WTC11 (cell line): ENCODE measurements at regions not wholly inside any gene's neighbourhood (a gene's known extent, or its start where the extent isn't known, plus 50 kb on each side); places are given as distances from the start of the nearest gene placed in this dataset.

ENCODE experiments used
- ATAC-seq: fragments of 200-7000 bp; cut with Tn5 transposase; 2 replicates; pipeline ENCODE4 v1.10.0; 2021; ENCODE audit warnings: mild to moderate bottlenecking, moderate library complexity
- CTCF ChIA-PET: fragments of 300-600 bp; sonication (Branson Sonifier 250); formaldehyde crosslinking; loops from one replicate; lab custom pipeline; 2021; ENCODE audit warnings: antibody characterized with exemption; lab: Charles Lee
- POLR2A ChIA-PET: fragments of 350-600 bp; sonication (Branson Sonifier 250); formaldehyde crosslinking; loops from one replicate; lab custom pipeline; 2021; ENCODE audit warnings: antibody characterized with exemption; lab: Charles Lee
- DNase-seq: peaks from one replicate; pipeline ENCODE4 v3.0.0; 2021; ENCODE audit warnings: low spot score
- H3K27ac Mint-ChIP-seq: 2 replicates; pipeline ENCODE4 v1.8.0; 2021; ENCODE audit warnings: mixed read lengths
- H3K27me3 Mint-ChIP-seq: 2 replicates; pipeline ENCODE4 v1.8.0; 2021; ENCODE audit warnings: low read depth, mild to moderate bottlenecking, moderate library complexity, mixed read lengths
- H3K36me3 Mint-ChIP-seq: 2 replicates; pipeline ENCODE4 v1.8.0; 2021; ENCODE audit warnings: mixed read lengths
- H3K4me1 Mint-ChIP-seq: 2 replicates; pipeline ENCODE4 v1.8.0; 2022; ENCODE audit warnings: mixed read lengths
- H3K4me3 Mint-ChIP-seq: 2 replicates; pipeline ENCODE4 v1.8.0; 2021; ENCODE audit warnings: mild to moderate bottlenecking, moderate library complexity, mixed read lengths
- H3K9me3 Mint-ChIP-seq: 2 replicates; pipeline ENCODE4 v1.8.0; 2021; ENCODE audit warnings: mixed read lengths
- AR ChIP-seq: fragments of 250-450 bp; sonication (Bioruptor Pico); IDR thresholded peaks from 2 replicates; pipeline ENCODE4 v1.9.0; 2021; ENCODE audit warnings: mild to moderate bottlenecking
- ARID4B ChIP-seq: sonication (generic); formaldehyde crosslinking; IDR thresholded peaks from 2 replicates; pipeline ENCODE4 v1.8.0; 2023; ENCODE audit warnings: missing genetic modification reagents, mild to moderate bottlenecking, borderline replicate concordance
- ATF6 ChIP-seq: sonication (generic); formaldehyde crosslinking; IDR thresholded peaks from 2 replicates; pipeline ENCODE4 v1.8.1; 2023; ENCODE audit warnings: mild to moderate bottlenecking, missing genetic modification reagents
- CREB1 ChIP-seq: sonication (generic); formaldehyde crosslinking; IDR thresholded peaks from 2 replicates; pipeline ENCODE4 v1.8.0; 2023; ENCODE audit warnings: mild to moderate bottlenecking, missing genetic modification reagents
- CTCF ChIP-seq: fragments of 200-600 bp; IDR thresholded peaks from 2 replicates; pipeline ENCODE4 v1.8.0; 2022; ENCODE audit warnings: antibody characterized with exemption
- FOXK1 ChIP-seq: sonication (generic); formaldehyde crosslinking; IDR thresholded peaks from 2 replicates; pipeline ENCODE4 v1.8.0; 2022; ENCODE audit warnings: mild to moderate bottlenecking, moderate library complexity, missing genetic modification reagents
- IRF1 ChIP-seq: sonication (generic); formaldehyde crosslinking; IDR thresholded peaks from 2 replicates; pipeline ENCODE4 v1.8.0; 2023; ENCODE audit warnings: missing genetic modification reagents
- MLX ChIP-seq: sonication (generic); formaldehyde crosslinking; IDR thresholded peaks from 2 replicates; pipeline ENCODE4 v1.8.1; 2023; ENCODE audit warnings: mild to moderate bottlenecking, missing genetic modification reagents, moderate library complexity
- NFATC4 ChIP-seq: fragments of 250-450 bp; sonication (Bioruptor Pico); IDR thresholded peaks from 2 replicates; pipeline ENCODE4 v1.9.0; 2021; ENCODE audit warnings: mild to moderate bottlenecking
- NR1H2 ChIP-seq: sonication (generic); formaldehyde crosslinking; IDR thresholded peaks from 2 replicates; pipeline ENCODE4 v1.9.0; 2021; ENCODE audit warnings: mild to moderate bottlenecking, moderate library complexity, missing genetic modification reagents
- STAT6 ChIP-seq: sonication (generic); formaldehyde crosslinking; conservative IDR thresholded peaks from 2 replicates; pipeline ENCODE4 v1.8.1; 2023; ENCODE audit warnings: mild to moderate bottlenecking, low read depth, missing genetic modification reagents, moderate library complexity
- TP53 ChIP-seq: sonication (generic); formaldehyde crosslinking; IDR thresholded peaks from 2 replicates; pipeline ENCODE4 v1.8.1; 2023; ENCODE audit warnings: mild to moderate bottlenecking, missing genetic modification reagents
- ZNF317 ChIP-seq: sonication (generic); formaldehyde crosslinking; IDR thresholded peaks from 2 replicates; pipeline ENCODE4 v1.8.1; 2023; ENCODE audit warnings: low read depth, mild to moderate bottlenecking, moderate library complexity, missing genetic modification reagents, borderline replicate concordance
- ZNF423 ChIP-seq: fragments of 250-450 bp; sonication (Bioruptor Pico); IDR thresholded peaks from 2 replicates; pipeline ENCODE4 v2.1.2; 2022; ENCODE audit warnings: mild to moderate bottlenecking, moderate library complexity

GRCh38 chr2:226413498-226414130 is 386.0 kb downstream of the IRS1 start:
- DNase-seq, result no peak
- CTCF ChIA-PET, result no interaction called here
- Mint-ChIP-seq H3K4me1 (peaks cover 5% of the 10 kb centered on the region), H3K4me3 (no peak overlapping the region), H3K27me3 (no peaks in the 10 kb centered on the region), H3K9me3 (peaks cover 8% of the 10 kb centered on the region), H3K36me3 (no peaks in the 10 kb centered on the region), H3K27ac (no peak overlapping the region)
- ATAC-seq, result no peak
- POLR2A ChIA-PET, result no interaction called here
- TF ChIP-seq MLX (CRISPR knock-in tag) (no peak), NR1H2 (CRISPR knock-in tag) (no peak), FOXK1 (no peak), AR (CRISPR knock-in tag) (no peak), ARID4B (CRISPR knock-in tag) (no peak), CREB1 (no peak), TP53 (CRISPR knock-in tag) (no peak), ATF6 (CRISPR knock-in tag) (no peak), IRF1 (no peak), ZNF423 (CRISPR knock-in tag) (no peak), NFATC4 (no peak), ZNF317 (CRISPR knock-in tag) (no peak), STAT6 (CRISPR knock-in tag) (no peak), CTCF (no peak)
- TF ChIP-seq, all 79 proteins: peak for 0
